ENCODE measurements at regions not wholly inside any gene's neighbourhood (a gene's known extent, or its start where the extent isn't known, plus 50 kb on each side); places are given as distances from the start of the nearest gene placed in this dataset.
"Not testable (repeated sequence)": the region's sequence is repeated elsewhere in the genome, so short reads cannot be mapped to it uniquely, and the experiment has no call there.

- FAIRE-seq, result not testable (repeated sequence)
Observed at GRCh38 chr2:242080575-242081214, 211.2 kb downstream of the RTP5 start.

- FAIRE-seq, result not testable (repeated sequence)
Observed at GRCh38 chr2:242084034-242084433, 214.5 kb downstream of the RTP5 start.

GRCh38 chr2:242085024-242085674 is 215.6 kb downstream of the RTP5 start:
- FAIRE-seq, result not testable (repeated sequence)

- FAIRE-seq, result no peak
Observed at GRCh38 chr2:242085941-242086621, 216.6 kb downstream of the RTP5 start.

GRCh38 chr2:242088044-242088443 is 218.5 kb downstream of the RTP5 start:
- FAIRE-seq, result not testable (repeated sequence)

GRCh38 chr2:242088471-242089212 is 219.1 kb downstream of the RTP5 start:
- FAIRE-seq, result no peak

- FAIRE-seq, result not testable (repeated sequence)
Observed at GRCh38 chr2:242089213-242089549, 219.7 kb downstream of the RTP5 start.

- FAIRE-seq, result not testable (repeated sequence)
Observed at GRCh38 chr2:242097278-242097677, 227.7 kb downstream of the RTP5 start.

GRCh38 chr2:242098034-242098433 is 228.5 kb downstream of the RTP5 start:
- no peak for FAIRE-seq

GRCh38 chr2:242098445-242099128 is 229.1 kb downstream of the RTP5 start:
- no peak for FAIRE-seq

- FAIRE-seq, result not testable (repeated sequence)
Observed at GRCh38 chr2:242103093-242103492, 233.6 kb downstream of the RTP5 start.

- FAIRE-seq, result not testable (repeated sequence)
Observed at GRCh38 chr2:242104202-242104956, 234.8 kb downstream of the RTP5 start.

- FAIRE-seq, result not testable (repeated sequence)
Observed at GRCh38 chr2:242107065-242107464, 237.5 kb downstream of the RTP5 start.

GRCh38 chr2:242108797-242109500 is 239.4 kb downstream of the RTP5 start:
- not testable (repeated sequence) for FAIRE-seq

GRCh38 chr2:242109819-242110218 is 240.3 kb downstream of the RTP5 start:
- not testable (repeated sequence) for FAIRE-seq

GRCh38 chr2:242111954-242112353 is 242.4 kb downstream of the RTP5 start:
- FAIRE-seq, result not testable (repeated sequence)

GRCh38 chr2:242113492-242113891 is 244.0 kb downstream of the RTP5 start:
- FAIRE-seq, result not testable (repeated sequence)

- not testable (repeated sequence) for FAIRE-seq
Observed at GRCh38 chr2:242116676-242117075, 247.1 kb downstream of the RTP5 start.

- not testable (repeated sequence) for FAIRE-seq
Observed at GRCh38 chr2:242117305-242117704, 247.8 kb downstream of the RTP5 start.

- FAIRE-seq, result not testable (repeated sequence)
Observed at GRCh38 chr2:242119682-242120081, 250.2 kb downstream of the RTP5 start.

- not testable (repeated sequence) for FAIRE-seq
Observed at GRCh38 chr2:242130682-242131081, 261.2 kb downstream of the RTP5 start.

Data from TTC549 (cell line).